Ovary (tissue), 3 donors: ENCODE measurements at regions not wholly inside any gene's neighbourhood (a gene's known extent, or its start where the extent isn't known, plus 50 kb on each side); places are given as distances from the start of the nearest gene placed in this dataset.

ENCODE experiments used
- CTCF ChIP-seq, 3 donors: fragments of 450-650 bp in 2 of 3; fragments of 200-600 bp in 1 of 3; IDR thresholded peaks; one replicate each; pipeline versions ENCODE4 v1.5.1 to v1.8.0; 2016 to 2022; ENCODE audit warnings: antibody characterized with exemption in 3 of 3, mild to moderate bottlenecking in 1 of 3
- EP300 ChIP-seq: sonication (generic); formaldehyde crosslinking; IDR thresholded peaks from one replicate; pipeline ENCODE4 v1.6.1; 2017; ENCODE audit warnings: antibody characterized with exemption
- donor health status: DM: no; HTN: no; CAD: no.

DNA sequence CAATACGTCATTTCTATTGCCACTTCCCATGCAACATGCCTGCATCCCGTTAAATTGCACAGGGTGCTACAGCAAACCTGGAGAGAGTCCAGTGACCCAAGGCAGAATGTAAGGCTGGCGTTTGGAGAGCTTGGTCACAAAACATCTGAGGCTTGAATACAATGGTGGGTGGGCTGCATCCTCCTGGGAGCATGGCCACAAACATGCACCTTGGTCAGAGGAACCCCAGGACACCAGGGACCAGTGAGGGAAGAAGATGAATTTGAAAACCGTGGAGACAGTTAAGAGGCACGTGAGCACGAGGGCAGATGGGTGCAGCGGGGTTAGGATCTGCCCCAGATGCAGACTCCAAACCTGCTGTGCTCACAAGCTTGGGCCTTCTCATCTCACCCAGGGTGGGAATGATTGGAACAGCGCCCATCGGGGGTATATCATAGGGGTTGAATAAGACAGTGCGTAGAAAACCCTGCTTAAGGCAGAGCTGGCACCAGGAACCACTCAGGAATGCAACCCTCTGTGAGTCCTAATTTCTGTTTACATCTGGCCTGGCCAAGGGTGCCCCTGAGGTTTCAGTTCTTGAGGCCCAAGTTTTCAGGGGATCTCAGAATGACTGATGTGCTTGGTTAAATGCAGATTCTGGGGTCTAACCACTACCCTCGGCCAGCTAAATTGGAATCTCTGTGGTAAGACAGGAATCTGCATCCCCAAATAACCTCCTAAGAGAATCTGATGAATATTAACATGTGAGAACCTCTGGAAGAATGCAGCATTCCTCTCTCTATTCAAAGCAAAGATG, 97.2 kb downstream of the ARL4C start:
- TF ChIP-seq CTCF (IDR thresholded peaks at IDR 0.05) (no peak), EP300 (no peak)
